OCI-LY3 (cell line): ENCODE measurements at regions not wholly inside any gene's neighbourhood (a gene's known extent, or its start where the extent isn't known, plus 50 kb on each side); places are given as distances from the start of the nearest gene placed in this dataset.

Experiments
- EZH2phosphoT487 ChIP-seq: fragments of 200-600 bp; shearing (Covaris generic); IDR thresholded peaks from 2 replicates; pipeline ENCODE4 v1.6.1; 2018; ENCODE audit warnings: antibody characterized with exemption, mixed run types, low read depth
- TF ChIP-seq, protein P1 (sequence below): fragments of 200-600, 300-600 bp; sonication (generic); IDR thresholded peaks from 2 replicates; pipeline ENCODE4 v1.5.1; 2014; ENCODE audit warnings: antibody characterized with exemption, low read length, low read depth

DNA sequence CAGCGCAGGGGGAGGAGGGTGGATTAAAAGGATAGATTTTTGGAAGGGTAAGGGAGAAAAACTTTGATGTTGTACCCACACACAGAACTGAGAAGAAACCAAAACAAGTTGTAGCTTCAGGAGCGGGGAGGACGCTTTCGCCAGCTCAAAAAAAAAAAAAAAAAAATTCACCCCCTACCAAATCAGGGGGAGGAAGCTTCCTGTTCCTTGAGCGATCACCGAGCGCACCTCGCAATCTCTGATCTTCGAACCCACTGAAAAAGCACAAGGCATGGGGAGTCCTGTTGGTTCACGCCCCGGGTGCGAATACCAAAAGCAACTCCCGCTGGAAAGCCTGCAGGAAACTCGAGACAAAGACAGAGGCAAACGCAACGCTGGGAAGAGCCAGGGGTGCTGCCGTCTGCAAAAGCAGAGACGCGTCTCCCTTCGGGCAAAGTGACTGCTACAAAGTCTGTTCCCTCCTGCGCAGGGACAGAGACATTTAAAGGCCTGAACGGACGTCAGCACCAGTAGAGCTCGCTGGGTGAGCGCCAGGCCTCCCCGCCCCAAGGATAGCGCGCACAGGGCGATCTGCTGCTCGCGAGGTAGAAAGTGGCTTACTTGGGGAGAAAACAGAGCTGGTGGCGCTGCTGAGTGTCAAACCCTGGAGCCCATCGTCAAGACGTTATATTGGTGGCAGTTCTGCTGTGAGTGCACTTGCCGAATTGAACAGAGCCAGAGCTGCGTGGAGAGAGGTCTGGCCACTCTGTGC lies 190.4 kb downstream of the USP22 start:
- TF ChIP-seq, protein P1, sequence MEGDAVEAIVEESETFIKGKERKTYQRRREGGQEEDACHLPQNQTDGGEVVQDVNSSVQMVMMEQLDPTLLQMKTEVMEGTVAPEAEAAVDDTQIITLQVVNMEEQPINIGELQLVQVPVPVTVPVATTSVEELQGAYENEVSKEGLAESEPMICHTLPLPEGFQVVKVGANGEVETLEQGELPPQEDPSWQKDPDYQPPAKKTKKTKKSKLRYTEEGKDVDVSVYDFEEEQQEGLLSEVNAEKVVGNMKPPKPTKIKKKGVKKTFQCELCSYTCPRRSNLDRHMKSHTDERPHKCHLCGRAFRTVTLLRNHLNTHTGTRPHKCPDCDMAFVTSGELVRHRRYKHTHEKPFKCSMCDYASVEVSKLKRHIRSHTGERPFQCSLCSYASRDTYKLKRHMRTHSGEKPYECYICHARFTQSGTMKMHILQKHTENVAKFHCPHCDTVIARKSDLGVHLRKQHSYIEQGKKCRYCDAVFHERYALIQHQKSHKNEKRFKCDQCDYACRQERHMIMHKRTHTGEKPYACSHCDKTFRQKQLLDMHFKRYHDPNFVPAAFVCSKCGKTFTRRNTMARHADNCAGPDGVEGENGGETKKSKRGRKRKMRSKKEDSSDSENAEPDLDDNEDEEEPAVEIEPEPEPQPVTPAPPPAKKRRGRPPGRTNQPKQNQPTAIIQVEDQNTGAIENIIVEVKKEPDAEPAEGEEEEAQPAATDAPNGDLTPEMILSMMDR: no peak
- TF ChIP-seq EZH2phosphoT487: no peak
